GM23338 (cell line): ENCODE measurements at regions not wholly inside any gene's neighbourhood (a gene's known extent, or its start where the extent isn't known, plus 50 kb on each side); places are given as distances from the start of the nearest gene placed in this dataset.

Experiments used
- ATAC-seq: fragments of 200-7000 bp; cut with Tn5 transposase; 3 replicates; pipeline ENCODE4 v1.9.1; 2020
- DNase-seq: peaks from one replicate; pipeline ENCODE4 v3.0.0-alpha.2; 2015; ENCODE audit warnings: low spot score
- H2AFZ ChIP-seq: fragments of 200-600 bp; sonication (generic); 2 replicates; pipeline ENCODE4 v1.8.0; 2016; ENCODE audit warnings: antibody characterized with exemption, mild to moderate bottlenecking, moderate library complexity
- H3F3A ChIP-seq: fragments of 200-600 bp; sonication (generic); replicated peaks from 2 replicates; pipeline ENCODE4 v1.8.0; 2017; ENCODE audit warnings: antibody characterized with exemption, mixed run types, low read depth
- H3K27ac ChIP-seq: fragments of 200-600 bp; sonication (generic); 2 replicates; pipeline ENCODE4 v1.6.1; 2016; ENCODE audit warnings: low read depth
- H3K27me3 ChIP-seq: fragments of 200-600 bp; sonication (generic); 2 replicates; pipeline ENCODE4 v1.8.0; 2016; ENCODE audit warnings: mild to moderate bottlenecking, mixed run types, moderate library complexity; ENCODE audit not compliant: insufficient read depth
- H3K36me3 ChIP-seq: fragments of 200-600 bp; sonication (generic); 2 replicates; pipeline ENCODE4 v1.8.0; 2016; ENCODE audit warnings: mild to moderate bottlenecking; ENCODE audit not compliant: insufficient read depth
- H3K4me1 ChIP-seq: fragments of 200-600 bp; sonication (generic); 2 replicates; pipeline ENCODE4 v1.8.0; 2016; ENCODE audit warnings: mild to moderate bottlenecking, moderate library complexity; ENCODE audit not compliant: insufficient read depth
- H3K4me2 ChIP-seq: fragments of 200-600 bp; sonication (generic); 2 replicates; pipeline ENCODE4 v1.7.1; 2017; ENCODE audit warnings: mixed run types
- H3K4me3 ChIP-seq: fragments of 200-600 bp; sonication (generic); 2 replicates; pipeline ENCODE4 v1.6.1; 2016; ENCODE audit warnings: mixed run types
- H3K79me2 ChIP-seq: fragments of 200-600 bp; sonication (generic); replicated peaks from 2 replicates; pipeline ENCODE4 v1.8.0; 2017; ENCODE audit warnings: mild to moderate bottlenecking; ENCODE audit not compliant: insufficient read depth
- H3K9me2 ChIP-seq: fragments of 200-600 bp; sonication (generic); 2 replicates; pipeline ENCODE4 v1.8.0; 2017; ENCODE audit not compliant: insufficient read depth
- H4K20me1 ChIP-seq: fragments of 200-600 bp; sonication (generic); replicated peaks from 2 replicates; pipeline ENCODE4 v1.8.0; 2017; ENCODE audit warnings: mild to moderate bottlenecking; ENCODE audit not compliant: insufficient read depth
- H3K27ac Mint-ChIP-seq: 2 replicates; pipeline ENCODE4 v1.8.0; 2020; ENCODE audit warnings: inconsistent platforms, mild to moderate bottlenecking, moderate library complexity, mixed read lengths
- H3K27me3 Mint-ChIP-seq: 3 replicates; pipeline ENCODE4 v1.8.0; 2022; ENCODE audit warnings: low read depth, mild to moderate bottlenecking, moderate library complexity, mixed read lengths, inconsistent platforms; ENCODE audit not compliant: insufficient read depth, poor library complexity
- H3K36me3 Mint-ChIP-seq: 3 replicates; pipeline ENCODE4 v1.8.0; 2021; ENCODE audit warnings: low read depth, mild to moderate bottlenecking, inconsistent platforms, moderate library complexity, mixed read lengths
- H3K4me1 Mint-ChIP-seq: 3 replicates; pipeline ENCODE4 v1.8.0; 2020; ENCODE audit warnings: mild to moderate bottlenecking, inconsistent platforms, mixed read lengths
- H3K4me3 Mint-ChIP-seq: 3 replicates; pipeline ENCODE4 v1.8.0; 2021; ENCODE audit warnings: moderate library complexity, mild to moderate bottlenecking, inconsistent platforms, mixed read lengths
- H3K9me3 Mint-ChIP-seq: 3 replicates; pipeline ENCODE4 v1.8.0; 2020; ENCODE audit warnings: moderate library complexity, mild to moderate bottlenecking, inconsistent platforms, mixed read lengths
- CREB1 ChIP-seq: fragments of 250-450 bp; sonication (Bioruptor Pico); IDR thresholded peaks from 2 replicates; pipeline ENCODE4 v1.5.0; 2020; ENCODE audit warnings: low read depth, mild to moderate bottlenecking, moderate library complexity
- CTCF ChIP-seq, 2 experiments: fragments of 200-600 bp in 1 of 2; sonication (generic) in 1 of 2; conservative IDR thresholded peaks; 2 replicates each; pipeline versions ENCODE4 v1.5.1 to v1.6.1; 2016 to 2017; ENCODE audit warnings: antibody characterized with exemption in 2 of 2, low read depth in 2 of 2, mild to moderate bottlenecking in 2 of 2, moderate library complexity in 1 of 2
- ETS1 ChIP-seq: IDR thresholded peaks from 2 replicates; pipeline ENCODE4 v1.6.1; 2016; ENCODE audit warnings: antibody characterized with exemption
- EZH2 ChIP-seq: fragments of 200-600 bp; sonication (generic); IDR thresholded peaks from one replicate; pipeline ENCODE4 v1.8.0; 2017; ENCODE audit warnings: antibody characterized with exemption, mild to moderate bottlenecking, low read depth; ENCODE audit not compliant: unreplicated experiment
- EZH2phosphoT487 ChIP-seq: fragments of 200-600 bp; sonication (generic); IDR thresholded peaks from one replicate; pipeline ENCODE4 v1.8.1; 2018; ENCODE audit warnings: antibody characterized with exemption; ENCODE audit not compliant: unreplicated experiment
- JUNB ChIP-seq: IDR thresholded peaks from one replicate; pipeline ENCODE4 v1.6.1; 2016; ENCODE audit warnings: antibody characterized with exemption; ENCODE audit not compliant: unreplicated experiment
- NANOG ChIP-seq: IDR thresholded peaks from 2 replicates; pipeline ENCODE4 v1.6.1; 2016; ENCODE audit warnings: antibody characterized with exemption, borderline replicate concordance
- POLR2AphosphoS5 ChIP-seq: IDR thresholded peaks from 2 replicates; pipeline ENCODE4 v1.6.1; 2016; ENCODE audit warnings: antibody characterized with exemption, low read depth
- REST ChIP-seq: IDR thresholded peaks from one replicate; pipeline ENCODE4 v1.6.1; 2018; ENCODE audit warnings: antibody characterized with exemption; ENCODE audit not compliant: unreplicated experiment
- STAT1 ChIP-seq: IDR thresholded peaks from one replicate; pipeline ENCODE4 v1.6.1; 2016; ENCODE audit warnings: antibody characterized with exemption; ENCODE audit not compliant: unreplicated experiment
- ZNF114 ChIP-seq: fragments of 250-450 bp; sonication (Bioruptor Pico); IDR thresholded peaks from 2 replicates; pipeline ENCODE4 v1.5.0; 2020; ENCODE audit warnings: mild to moderate bottlenecking, moderate library complexity
- ZNF331 ChIP-seq: fragments of 250-450 bp; sonication (Bioruptor Pico); IDR thresholded peaks from 2 replicates; pipeline ENCODE4 v1.5.0; 2020; ENCODE audit warnings: low read depth, mild to moderate bottlenecking, moderate library complexity
- ZNF462 ChIP-seq: fragments of 250-450 bp; sonication (Bioruptor Pico); IDR thresholded peaks from 2 replicates; pipeline ENCODE4 v1.5.0; 2020; ENCODE audit warnings: mild to moderate bottlenecking, moderate library complexity

- no peak overlapping the region for H3K27ac Mint-ChIP-seq
- H3F3A ChIP-seq = no peaks in the 10 kb centered on the region
- DNase-seq = no peak
- no peak overlapping the region for H3K27ac ChIP-seq
- H3K27me3 ChIP-seq = no peaks in the 10 kb centered on the region
- H3K36me3 Mint-ChIP-seq = peaks cover 11% of the 10 kb centered on the region; the same call in 2 of the 3 replicates
- H3K4me3 ChIP-seq = no peak overlapping the region
- H3K27me3 Mint-ChIP-seq = no peaks in the 10 kb centered on the region
- H4K20me1 ChIP-seq = no peaks in the 10 kb centered on the region
- H3K4me1 Mint-ChIP-seq = no peaks in the 10 kb centered on the region
- no peaks in the 10 kb centered on the region for H3K36me3 ChIP-seq
- no peaks in the 10 kb centered on the region; the same call in 1 of the 2 replicates for H3K9me2 ChIP-seq
- TF ChIP-seq ZNF462 (CRISPR knock-in tag) (no peak), ZNF114 (CRISPR knock-in tag) (no peak), ETS1 (no peak), JUNB (no peak), EZH2phosphoT487 (no peak), NANOG (no peak), POLR2AphosphoS5 (no peak), CREB1 (CRISPR knock-in tag) (no peak), REST (no peak), EZH2 (no peak), ZNF331 (CRISPR knock-in tag) (no peak), STAT1 (no peak), CTCF (conservative IDR thresholded peaks at IDR 0.05; ENCODE audit: low read depth in 2 of 2) (no peak)
- no peaks in the 10 kb centered on the region for H3K79me2 ChIP-seq
- H3K4me3 Mint-ChIP-seq = no peak overlapping the region
- peaks cover 23% of the 10 kb centered on the region; the same call in 2 of the 3 replicates for H3K9me3 Mint-ChIP-seq
- H3K4me1 ChIP-seq = no peaks in the 10 kb centered on the region
- H3K4me2 ChIP-seq = no peak overlapping the region
- ATAC-seq = no peak
- H2AFZ ChIP-seq = no peak overlapping the region
These were observed 289.5 kb upstream of the CITED2 start for GRCh38 chr6:139663996-139664395.
